OCI-LY3 (cell line): ENCODE measurements at regions not wholly inside any gene's neighbourhood (a gene's known extent, or its start where the extent isn't known, plus 50 kb on each side); places are given as distances from the start of the nearest gene placed in this dataset.

Experiments used
- CTCF ChIP-seq: fragments of 200-600, 300-600 bp; sonication (generic); IDR thresholded peaks from 2 replicates; pipeline ENCODE4 v1.5.1; 2014; ENCODE audit warnings: antibody characterized with exemption, low read length, low read depth
- EZH2phosphoT487 ChIP-seq: fragments of 200-600 bp; shearing (Covaris generic); IDR thresholded peaks from 2 replicates; pipeline ENCODE4 v1.6.1; 2018; ENCODE audit warnings: antibody characterized with exemption, mixed run types, low read depth

GRCh38 chr9:106450549-106450948 is 412.4 kb upstream of the ZNF462 start:
- no peak for TF ChIP-seq CTCF
- no peak for TF ChIP-seq EZH2phosphoT487
